NCI-H2227 treated with DMSO at 0.1 percent for 48 hours (cell line): ENCODE measurements at regions not wholly inside any gene's neighbourhood (a gene's known extent, or its start where the extent isn't known, plus 50 kb on each side); places are given as distances from the start of the nearest gene placed in this dataset.
A peak's percentile ranks its signal among the peaks of the same experiment; 100 is the strongest.
"Not testable (repeated sequence)": the region's sequence is repeated elsewhere in the genome, so short reads cannot be mapped to it uniquely, and the experiment has no call there.

Source experiments
- DNase-seq: peaks from one replicate; lab custom pipeline; 2025; lab: John Stamatoyannopoulos, UW

DNA sequence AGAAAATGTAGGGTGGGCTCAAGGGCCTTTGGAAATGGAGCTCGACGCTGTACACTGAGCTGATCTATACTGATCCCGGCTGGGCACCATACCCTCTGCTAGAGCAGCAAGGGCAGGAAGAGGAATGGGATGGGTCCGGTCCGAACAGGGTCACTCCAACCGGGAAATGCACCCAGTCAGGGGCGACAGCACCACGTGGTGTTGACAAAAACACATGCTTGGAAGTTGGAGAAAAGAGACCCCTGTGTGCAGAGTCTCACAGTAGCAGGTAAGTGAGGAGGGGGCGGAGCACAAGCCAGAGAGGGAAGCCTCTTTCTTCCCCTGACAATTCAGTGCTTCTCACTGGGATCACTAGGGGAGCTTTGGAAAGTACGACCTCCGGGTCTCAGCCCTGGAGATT, 84.1 kb upstream of the ASB18 start:
- no peak for DNase-seq

GRCh38 chr2:236348976-236349375, 84.8 kb upstream of the ASB18 start:
- DNase-seq: no peak

GRCh38 chr2:236350426-236350825, 86.2 kb upstream of the ASB18 start:
- no peak for DNase-seq

GRCh38 chr2:236351966-236352525, 87.8 kb upstream of the ASB18 start:
- no peak for DNase-seq

DNA sequence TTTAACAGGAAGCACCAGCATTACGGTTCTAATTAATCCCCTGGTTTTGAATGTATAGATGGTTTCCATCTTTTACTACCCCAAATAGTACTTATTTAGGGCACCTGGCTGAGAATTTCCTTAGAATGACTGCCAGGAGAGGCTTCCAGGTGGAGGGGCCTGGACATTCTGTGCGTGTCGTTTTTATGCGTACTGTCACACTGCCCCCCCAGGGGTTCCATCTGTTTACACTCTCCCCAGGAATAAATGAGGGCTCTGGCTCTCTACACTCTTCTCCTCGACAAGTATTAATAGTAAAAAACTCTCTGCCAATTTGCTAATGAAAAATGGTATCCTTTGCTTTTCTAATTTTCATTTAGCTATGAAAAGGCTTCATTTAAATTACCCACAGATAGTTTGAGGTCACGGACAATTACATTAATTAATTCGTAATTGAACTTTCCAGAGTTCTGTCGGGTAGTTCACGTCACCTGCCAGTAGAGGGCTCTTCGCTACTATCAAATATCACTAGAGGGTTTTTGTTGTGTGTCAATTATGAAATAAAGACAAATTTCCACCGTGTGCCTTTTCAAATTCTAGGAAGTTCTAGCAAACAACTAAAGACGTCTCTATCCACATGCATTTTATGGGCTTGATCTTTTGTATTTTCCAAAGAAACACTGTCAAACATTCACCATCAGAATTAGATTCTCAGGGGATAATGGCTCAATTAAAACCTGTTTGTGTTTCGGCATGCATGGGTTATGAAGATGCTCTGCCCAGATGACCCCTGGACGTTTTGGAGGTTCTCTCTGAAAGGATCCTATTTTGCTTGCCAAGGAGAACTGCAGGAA, 88.8 kb upstream of the ASB18 start:
- DNase-seq: peak; percentile 40

DNA sequence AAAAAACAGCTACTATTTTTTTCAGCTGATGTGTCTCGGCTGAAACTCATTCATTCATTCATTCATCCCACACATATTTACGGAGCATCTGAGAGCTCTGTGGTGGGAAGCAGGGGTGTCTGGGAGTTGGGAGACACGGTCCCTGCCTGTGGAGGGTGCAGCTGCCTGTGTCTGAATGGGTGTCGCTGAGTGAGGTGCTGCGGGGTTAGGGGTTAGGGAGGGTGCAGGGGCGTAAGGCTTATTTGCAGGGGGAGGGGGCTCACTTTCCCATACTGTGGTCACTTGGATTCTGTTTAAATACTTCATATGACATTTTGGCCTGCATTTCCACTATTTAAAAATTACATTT, 89.4 kb upstream of the ASB18 start:
- DNase-seq: no peak

DNA sequence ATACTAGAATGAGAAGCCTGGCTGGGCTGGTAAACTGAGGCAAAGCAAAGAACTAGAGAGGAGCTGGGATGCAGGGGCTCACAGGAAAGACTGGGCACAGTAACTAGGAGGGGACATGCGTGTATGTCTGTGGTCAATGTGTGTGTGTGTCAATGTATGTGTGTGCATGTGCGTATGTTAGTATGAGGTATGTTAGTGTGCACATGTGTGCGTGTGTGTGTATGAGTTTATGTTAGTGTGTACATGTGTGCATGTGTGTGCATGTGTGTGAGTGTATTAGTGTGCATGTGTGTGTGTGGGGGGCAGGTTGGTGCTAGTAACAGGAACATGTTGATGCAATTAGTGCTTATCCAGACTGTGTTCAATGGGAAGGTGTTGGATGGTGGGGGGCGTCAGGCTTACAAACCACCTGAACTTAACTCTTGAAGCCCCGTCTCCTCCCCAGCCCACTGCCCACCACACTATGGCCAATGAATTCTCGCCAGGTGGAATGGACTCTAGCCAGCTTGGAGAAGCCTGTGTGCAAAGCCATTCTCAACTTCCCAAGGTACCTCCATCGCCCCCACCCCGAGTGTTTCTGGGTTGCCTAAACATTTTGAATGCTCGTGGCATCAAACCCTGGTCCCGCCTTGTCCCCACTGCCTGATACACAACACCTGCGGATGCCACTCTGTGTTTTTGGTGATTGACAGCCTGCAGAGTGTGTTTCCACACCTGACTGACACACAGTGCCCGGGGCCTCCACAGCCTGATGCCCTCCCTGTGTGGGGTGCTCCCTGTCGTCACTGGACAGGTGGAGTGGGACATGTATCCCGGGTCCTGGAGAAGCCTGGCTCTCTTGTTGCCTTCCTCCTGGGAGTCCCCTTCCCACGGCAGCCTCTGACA, 90.1 kb upstream of the ASB18 start:
- no peak for DNase-seq

DNA sequence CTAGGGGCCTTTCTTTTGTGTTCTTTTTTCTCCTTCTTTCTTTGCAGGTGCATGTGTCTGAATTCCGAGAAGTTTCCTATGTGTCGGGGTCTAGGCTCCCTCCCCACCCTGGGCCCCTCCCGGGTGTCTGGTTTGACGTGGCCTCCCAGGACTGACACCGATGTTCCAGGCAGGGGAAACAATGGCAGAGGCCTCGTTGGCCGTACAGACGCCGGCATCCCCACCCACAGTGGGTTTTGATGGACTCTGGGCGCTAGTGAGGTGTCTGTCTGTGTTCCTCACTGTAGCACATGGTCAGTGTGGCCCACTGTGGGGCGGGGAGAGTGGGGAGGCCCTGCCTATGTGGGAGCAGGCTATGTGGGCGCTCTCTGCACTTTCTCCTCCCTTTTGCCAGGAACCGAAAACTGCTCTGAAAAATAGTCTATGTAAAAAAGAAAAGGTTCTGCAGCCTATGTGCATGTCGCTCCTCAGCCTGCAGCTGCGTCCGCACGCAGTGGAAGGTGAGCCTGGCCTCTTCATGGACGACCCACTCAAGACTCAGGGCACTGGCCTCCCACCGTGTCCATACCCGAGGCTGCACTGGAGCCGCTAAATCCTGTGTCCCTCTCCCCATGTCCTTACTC, 90.9 kb upstream of the ASB18 start:
- no peak for DNase-seq

- no peak for DNase-seq
These were observed 91.7 kb upstream of the ASB18 start for GRCh38 chr2:236355911-236356310.

GRCh38 chr2:236356321-236356720, 92.1 kb upstream of the ASB18 start:
- DNase-seq: not testable (repeated sequence)

GRCh38 chr2:236358482-236358881, 94.3 kb upstream of the ASB18 start:
- not testable (repeated sequence) for DNase-seq

GRCh38 chr2:236359426-236360045, 95.3 kb upstream of the ASB18 start:
- no peak for DNase-seq

- DNase-seq: no peak
These were observed 96.3 kb upstream of the ASB18 start for GRCh38 chr2:236360496-236360895.

GRCh38 chr2:236363711-236364277, 99.6 kb upstream of the ASB18 start:
- no peak for DNase-seq

DNA sequence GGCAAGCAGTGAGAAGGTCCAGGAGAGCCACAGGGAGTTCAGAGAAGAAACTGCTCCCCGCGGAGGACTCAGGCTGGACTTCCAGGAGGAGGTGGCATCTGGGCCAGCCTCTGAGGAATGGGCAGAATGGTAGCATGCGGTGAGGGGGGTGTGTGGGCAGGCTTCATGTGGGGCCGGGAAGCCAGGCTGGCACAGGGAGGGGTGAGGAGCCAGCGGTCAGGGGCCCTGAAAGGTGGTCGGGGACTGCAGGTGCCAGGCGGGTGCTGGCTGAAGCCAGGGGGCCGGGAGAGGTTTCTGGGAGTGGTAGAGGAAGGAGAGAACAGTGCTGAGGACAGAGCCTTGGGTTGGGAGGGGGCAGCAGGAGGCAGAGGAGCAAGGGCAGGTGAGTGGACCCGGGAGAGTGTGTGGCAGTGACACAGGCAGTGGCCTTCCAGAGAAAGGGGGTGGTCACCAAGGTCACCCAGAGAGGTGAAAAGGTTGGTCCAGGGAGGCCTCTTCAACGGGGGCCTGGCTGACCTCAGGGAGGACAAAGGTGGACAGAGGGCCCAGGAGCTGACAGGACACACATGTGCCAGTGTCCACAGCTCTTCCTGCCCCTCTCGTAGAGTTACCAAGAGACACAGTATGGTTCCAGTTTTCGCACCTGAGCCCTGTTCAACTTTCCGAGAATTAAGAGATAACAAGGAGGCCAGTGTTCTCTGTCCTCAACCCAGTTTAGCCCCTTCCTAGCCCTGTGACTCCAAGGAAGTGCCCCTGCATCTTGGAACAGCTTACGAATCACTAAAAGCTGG, 101.2 kb upstream of the ASB18 start:
- DNase-seq: no peak

DNA sequence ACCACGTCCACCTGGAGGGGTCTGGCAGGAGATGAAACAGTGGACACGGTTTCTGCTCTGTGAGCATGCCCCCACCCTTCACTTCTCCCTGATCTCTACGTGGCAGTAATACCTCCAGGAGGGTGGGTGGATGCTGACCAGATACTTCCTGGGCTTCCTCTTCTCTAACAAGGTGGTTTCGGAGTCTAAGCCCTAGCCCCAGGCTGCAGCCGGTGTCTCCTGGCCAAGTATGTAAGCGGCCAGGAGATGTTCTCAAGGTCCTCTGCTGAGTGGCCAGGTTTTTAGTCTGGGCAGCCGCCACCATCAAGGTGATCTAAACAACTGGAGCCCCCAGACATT, 101.8 kb upstream of the ASB18 start:
- no peak for DNase-seq

- DNase-seq: no peak
These were observed 102.2 kb upstream of the ASB18 start for GRCh38 chr2:236366397-236366796.

DNA sequence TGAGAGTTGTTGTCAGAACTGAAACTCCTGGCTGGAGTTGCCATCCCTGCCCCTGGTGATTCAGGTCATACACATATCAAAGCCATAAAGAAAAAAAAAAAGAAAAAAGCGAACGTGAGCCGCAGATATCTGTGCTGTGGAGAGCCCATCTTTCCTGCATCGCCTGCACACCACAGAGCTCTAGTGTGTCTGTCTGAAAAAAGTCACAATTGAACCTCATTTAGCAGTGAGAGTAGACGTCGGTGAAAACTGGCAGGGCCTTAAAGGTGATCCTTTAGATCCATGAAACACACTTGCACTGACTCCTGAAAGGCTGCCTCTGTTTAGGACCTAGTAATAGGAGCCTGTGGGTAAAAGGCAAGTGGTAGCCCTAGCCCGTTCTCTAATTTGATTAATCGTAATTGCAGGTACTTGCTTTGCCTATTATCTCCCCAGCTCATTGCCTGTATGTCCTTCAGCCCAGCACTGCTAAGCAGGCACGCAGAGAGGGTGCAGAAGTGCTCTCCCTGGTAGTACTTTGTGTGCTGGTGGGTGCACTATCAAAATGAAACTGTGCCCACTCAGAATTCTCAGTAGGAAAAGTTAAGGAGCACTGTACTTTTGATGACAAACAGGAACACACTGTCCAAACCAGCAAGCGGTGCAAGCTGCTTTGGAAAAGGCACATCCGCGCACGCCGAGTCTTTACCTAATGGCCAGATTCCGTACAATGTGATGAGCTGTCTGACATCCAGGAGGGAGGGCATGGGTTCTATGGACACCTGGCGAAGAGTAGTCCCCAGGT, 103.5 kb upstream of the ASB18 start:
- DNase-seq: no peak

GRCh38 chr2:236369661-236370062, 105.5 kb upstream of the ASB18 start:
- no peak for DNase-seq

- DNase-seq: no peak
These were observed 106.7 kb upstream of the ASB18 start for GRCh38 chr2:236370847-236371409.
